ENCODE measurements at regions not wholly inside any gene's neighbourhood (a gene's known extent, or its start where the extent isn't known, plus 50 kb on each side); places are given as distances from the start of the nearest gene placed in this dataset.

GRCh38 chr11:93063086-93063485 is 93.6 kb downstream of the MTNR1B start:
- H2AFZ ChIP-seq (ENCODE audit: low read depth, low read length), result no peak overlapping the region
- no peaks in the 10 kb centered on the region for H3K9me3 ChIP-seq (replicated peaks; ENCODE audit: control insufficient read depth, insufficient read depth, low read depth, low read length)
- intact Hi-C loops (cut with micrococcal nuclease) (no loop called here), in situ Hi-C loops (cut with MboI) (no loop called here)
- ATAC-seq (no peak), FAIRE-seq (no peak), DNase-seq (ENCODE audit: extremely low read depth in 1 of 4, low spot score in 3 of 4) (no peak)
- no peaks in the 10 kb centered on the region; a peak in 1 of 5 replicates for H3K4me1 ChIP-seq (replicated peaks in 1 of 2; ENCODE audit: control insufficient read depth in 2 of 2, insufficient read depth in 2 of 2, low read length in 2 of 2)
- H3K4me3 ChIP-seq, result no peak overlapping the region
- H3K36me3 ChIP-seq (ENCODE audit: control insufficient read depth, insufficient read depth, low read length), result no peaks in the 10 kb centered on the region
- no peak overlapping the region for H3K9ac ChIP-seq (ENCODE audit: insufficient read depth in 1 of 2, low read depth in 2 of 2, low read length in 2 of 2)
- 0% methylated on average over 1 of the region's 1 CpG for whole genome bisulfite sequencing (ENCODE audit: insufficient coverage, low coverage, missing lambda C conversion rate)
- TF ChIP-seq ZNF134 (CRISPR knock-in tag; conservative IDR thresholded peaks at IDR 0.05), result no peak
- TF ChIP-seq ZNF184 (CRISPR knock-in tag; IDR thresholded peaks at IDR 0.05), result no peak
- no peak for TF ChIP-seq COPS2 (conservative IDR thresholded peaks at IDR 0.05)
- no peak for TF ChIP-seq MIER1 (IDR thresholded peaks at IDR 0.05; ENCODE audit: low read depth)
- TF ChIP-seq ZNF696 (CRISPR knock-in tag; conservative IDR thresholded peaks at IDR 0.05), result no peak
- no peak for TF ChIP-seq TRIM24 (IDR thresholded peaks at IDR 0.05)
- no peak for TF ChIP-seq FOXA1 (IDR thresholded peaks at IDR 0.05; ENCODE audit: borderline replicate concordance)
- TF ChIP-seq YY1 (IDR thresholded peaks at IDR 0.05; ENCODE audit: borderline replicate concordance in 1 of 3, control insufficient read depth in 1 of 3, extremely low read depth in 1 of 3, insufficient read depth in 3 of 3, insufficient read length in 1 of 3, insufficient replicate concordance in 2 of 3, low read depth in 1 of 3, low read length in 2 of 3), result no peak
- TF ChIP-seq SP1 (CRISPR knock-in tag; IDR thresholded peaks at IDR 0.05), result no peak
- TF ChIP-seq CREM (IDR thresholded peaks at IDR 0.05; ENCODE audit: low read depth), result no peak
- no peak for TF ChIP-seq RBFOX2 (IDR thresholded peaks at IDR 0.05; ENCODE audit: low read depth, low read length)
- TF ChIP-seq ZBTB2 (IDR thresholded peaks at IDR 0.05), result no peak
- TF ChIP-seq ELF2 (CRISPR knock-in tag; IDR thresholded peaks at IDR 0.05), result no peak
- H3K4me2 ChIP-seq (ENCODE audit: insufficient read depth, low read length), result no peak overlapping the region
- ChIA-PET POLR2A (no interaction called here), CTCF (ENCODE audit: low intra/inter-chr PET ratio) (no interaction called here)
- no peaks in the 10 kb centered on the region for H3K79me2 ChIP-seq (ENCODE audit: control insufficient read depth, insufficient read depth, low read length)
- BruUV-seq (replicated peaks), result no TSS peak
- H3K27me3 ChIP-seq (ENCODE audit: control insufficient read depth in 2 of 2, insufficient read depth in 2 of 2, low read length in 2 of 2), result no peaks in the 10 kb centered on the region
- no peak overlapping the region for H3K27ac ChIP-seq (ENCODE audit: extremely low read depth, low read depth, low read length)
- no peaks in the 10 kb centered on the region for H4K20me1 ChIP-seq (replicated peaks; ENCODE audit: control insufficient read depth, insufficient read depth, low read length)
- no peaks in the 10 kb centered on the region for H3K9me1 ChIP-seq (ENCODE audit: control insufficient read depth, insufficient read depth, low read length)
